IMR-90 (cell line): ENCODE measurements at regions not wholly inside any gene's neighbourhood (a gene's known extent, or its start where the extent isn't known, plus 50 kb on each side); places are given as distances from the start of the nearest gene placed in this dataset.

Experiments
- ATAC-seq: fragments of 200-7000 bp; cut with Tn5 transposase; 2 replicates; pipeline ENCODE4 v1.9.1; 2020; ENCODE audit warnings: low read depth, mild to moderate bottlenecking, moderate library complexity
- BruUV-seq: library from RNA; stranded (reverse); fragments of 400-500 nt; replicated peaks from 2 replicates; lab custom pipeline; 2021; lab: Mats Ljungman, UMichigan
- CTCF ChIA-PET: fragments of 300-600 bp; formaldehyde crosslinking; extraction: SDS; loops from one replicate; lab custom pipeline; 2021; ENCODE audit warnings: antibody characterized with exemption; lab: Yijun Ruan, JAX
- POLR2A ChIA-PET: fragments of 300-600 bp; sonication (Branson Sonifier 250); formaldehyde crosslinking; loops from one replicate; lab custom pipeline; 2022; ENCODE audit warnings: antibody characterized with exemption; ENCODE audit not compliant: unreplicated experiment; lab: Charles Lee
- DNase-seq: peaks from one replicate; pipeline ENCODE4 v3.0.0; 2013
- H2AFZ ChIP-seq: replicated peaks from 2 replicates; pipeline ENCODE3; 2013; ENCODE audit warnings: low read length, mild to moderate bottlenecking; ENCODE audit not compliant: poor library complexity
- H2AK5ac ChIP-seq: 2 replicates; pipeline ENCODE4 v1.6.1; 2013; ENCODE audit warnings: low read depth, low read length, inconsistent platforms
- H2AK9ac ChIP-seq: replicated peaks from 2 replicates; pipeline ENCODE3; 2013; ENCODE audit warnings: mild to moderate bottlenecking, low read depth, low read length, moderate library complexity; ENCODE audit not compliant: poor library complexity
- H2BK120ac ChIP-seq: 2 replicates; pipeline ENCODE4 v1.6.1; 2013; ENCODE audit warnings: low read depth, low read length, inconsistent platforms
- H2BK15ac ChIP-seq: 3 replicates; pipeline ENCODE4 v1.6.1; 2013; ENCODE audit warnings: low read depth, low read length, inconsistent platforms
- H2BK20ac ChIP-seq: 2 replicates; pipeline ENCODE4 v1.6.1; 2013; ENCODE audit warnings: low read depth, mild to moderate bottlenecking, inconsistent platforms, low read length, moderate library complexity
- H2BK5ac ChIP-seq: 2 replicates; pipeline ENCODE4 v1.6.1; 2013; ENCODE audit warnings: mild to moderate bottlenecking, low read depth, low read length, inconsistent platforms; ENCODE audit not compliant: poor library complexity, severe bottlenecking
- H3K14ac ChIP-seq: replicated peaks from 2 replicates; pipeline ENCODE4 v1.6.1; 2013; ENCODE audit warnings: low read depth, low read length, inconsistent platforms
- H3K18ac ChIP-seq: 2 replicates; pipeline ENCODE4 v1.6.1; 2013; ENCODE audit warnings: low read depth, low read length, control low read depth
- H3K23ac ChIP-seq: 2 replicates; pipeline ENCODE4 v1.6.1; 2013; ENCODE audit warnings: low read depth, low read length, inconsistent platforms
- H3K27ac ChIP-seq: 2 replicates; pipeline ENCODE4 v1.5.1; 2013; ENCODE audit warnings: mild to moderate bottlenecking, control low read depth, low read length; ENCODE audit not compliant: insufficient read depth
- H3K27me3 ChIP-seq: 2 replicates; pipeline ENCODE4 v1.6.1; 2013; ENCODE audit warnings: low read length; ENCODE audit not compliant: control insufficient read depth, insufficient read depth
- H3K36me3 ChIP-seq: 2 replicates; pipeline ENCODE4 v1.6.1; 2013; ENCODE audit warnings: low read length, mixed read lengths; ENCODE audit not compliant: control insufficient read depth, insufficient read depth
- H3K4ac ChIP-seq: 2 replicates; pipeline ENCODE4 v1.6.1; 2013; ENCODE audit warnings: low read depth, low read length, inconsistent platforms
- H3K4me1 ChIP-seq: 2 replicates; pipeline ENCODE4 v1.6.1; 2013; ENCODE audit warnings: low read length, mixed read lengths; ENCODE audit not compliant: control insufficient read depth, insufficient read depth
- H3K4me2 ChIP-seq: 2 replicates; pipeline ENCODE4 v1.6.1; 2013; ENCODE audit warnings: low read depth, mild to moderate bottlenecking, control low read depth, low read length, moderate library complexity
- H3K4me3 ChIP-seq: 2 replicates; pipeline ENCODE4 v1.5.1; 2013; ENCODE audit warnings: low read depth, mild to moderate bottlenecking, control low read depth, low read length, moderate library complexity; ENCODE audit not compliant: insufficient read depth
- H3K56ac ChIP-seq: 2 replicates; pipeline ENCODE4 v1.6.1; 2013; ENCODE audit warnings: low read length, inconsistent platforms; ENCODE audit not compliant: insufficient read depth; ENCODE audit errors: extremely low read depth
- H3K79me1 ChIP-seq, 2 experiments: 2 replicates each; pipeline ENCODE4 v1.6.1; 2013; ENCODE audit warnings: low read length in 2 of 2, inconsistent platforms in 1 of 2, low read depth in 1 of 2
- H3K9ac ChIP-seq: 2 replicates; pipeline ENCODE4 v1.6.1; 2013; ENCODE audit warnings: low read depth, low read length, control low read depth
- H3K9me1 ChIP-seq: 2 replicates; pipeline ENCODE4 v1.6.1; 2013; ENCODE audit warnings: low read length, inconsistent platforms; ENCODE audit not compliant: insufficient read depth
- H3K9me3 ChIP-seq: 2 replicates; pipeline ENCODE4 v1.6.1; 2013; ENCODE audit warnings: low read length; ENCODE audit not compliant: control insufficient read depth, insufficient read depth
- H4K20me1 ChIP-seq: 2 replicates; pipeline ENCODE4 v1.6.1; 2013; ENCODE audit warnings: low read length, inconsistent platforms; ENCODE audit not compliant: insufficient read depth
- H4K5ac ChIP-seq: 2 replicates; pipeline ENCODE4 v1.6.1; 2013; ENCODE audit warnings: mild to moderate bottlenecking, low read depth, low read length, control low read depth
- H4K8ac ChIP-seq, 2 experiments: 2 replicates each; pipeline ENCODE4 v1.6.1; 2013; ENCODE audit warnings: low read depth in 2 of 2, low read length in 2 of 2, control low read depth in 1 of 2, inconsistent platforms in 1 of 2
- H4K91ac ChIP-seq: 2 replicates; pipeline ENCODE4 v1.6.1; 2013; ENCODE audit warnings: low read depth, low read length, inconsistent platforms; ENCODE audit not compliant: insufficient read depth
- CEBPB ChIP-seq: IDR thresholded peaks from 2 replicates; pipeline ENCODE4 v1.6.1; 2012; ENCODE audit warnings: low read depth, low read length, improper control_type of control experiment
- MAFK ChIP-seq: IDR thresholded peaks from 2 replicates; pipeline ENCODE4 v1.6.1; 2012; ENCODE audit warnings: low read depth, low read length, improper control_type of control experiment
- MAZ ChIP-seq: IDR thresholded peaks from 2 replicates; pipeline ENCODE4 v1.6.1; 2012; ENCODE audit warnings: low read depth, mild to moderate bottlenecking, low read length, improper control_type of control experiment, moderate library complexity, borderline replicate concordance
- MXI1 ChIP-seq: IDR thresholded peaks from 2 replicates; pipeline ENCODE4 v1.6.1; 2012; ENCODE audit warnings: low read depth, mild to moderate bottlenecking, low read length, moderate library complexity, borderline replicate concordance
- NFE2L2 ChIP-seq: fragments of 150-350 bp; IDR thresholded peaks from 2 replicates; pipeline ENCODE4 v1.6.1; 2016; ENCODE audit warnings: low read depth, mild to moderate bottlenecking, low read length
- POLR2A ChIP-seq: IDR thresholded peaks from 2 replicates; pipeline ENCODE4 v1.6.1; 2012; ENCODE audit warnings: mild to moderate bottlenecking, low read depth, low read length
- RAD21 ChIP-seq: IDR thresholded peaks from 2 replicates; pipeline ENCODE4 v1.6.1; 2012; ENCODE audit warnings: low read length, improper control_type of control experiment
- RCOR1 ChIP-seq: IDR thresholded peaks from 2 replicates; pipeline ENCODE4 v1.6.1; 2012; ENCODE audit warnings: mild to moderate bottlenecking, low read length, improper control_type of control experiment; ENCODE audit not compliant: insufficient replicate concordance
- SMC3 ChIP-seq: fragments of 150-350 bp; IDR thresholded peaks from 2 replicates; pipeline ENCODE4 v1.6.1; 2016; ENCODE audit warnings: low read depth, mild to moderate bottlenecking, antibody characterized with exemption, low read length, moderate library complexity
- dilution Hi-C: fragments of 300-500 bp; cut with HindIII; formaldehyde crosslinking; loops from one replicate; pipeline ENCODE4 v1.14.3; 2018; ENCODE audit warnings: low sequenced_read_pairs; ENCODE audit not compliant: unreplicated experiment
- in situ Hi-C: fragments of 300-500 bp; cut with MboI; formaldehyde crosslinking; loops from 3 replicates; pipeline ENCODE4 v1.14.3; 2019; ENCODE audit warnings: low sequenced_read_pairs, inconsistent platforms, mixed read lengths
- intact Hi-C: fragments of 100-400 bp; cut with micrococcal nuclease; formaldehyde crosslinking; loops from 2 replicates; pipeline ENCODE4 v1.10.0; 2022

- no peak overlapping the region for H4K91ac ChIP-seq
- no peaks in the 10 kb centered on the region for H3K79me1 ChIP-seq
- ATAC-seq: peak; percentile 93
- no peaks in the 10 kb centered on the region for H3K9me1 ChIP-seq
- H3K14ac ChIP-seq: no peak overlapping the region
- H4K20me1 ChIP-seq: no peaks in the 10 kb centered on the region
- H3K4me1 ChIP-seq: peaks cover 1% of the 10 kb centered on the region; the same call in 1 of the 2 replicates
- H3K9ac ChIP-seq: no peak overlapping the region
- H3K27me3 ChIP-seq: no peaks in the 10 kb centered on the region
- BruUV-seq: no TSS peak
- H2BK120ac ChIP-seq: no peak overlapping the region
- H3K27ac ChIP-seq: peak overlapping the region; percentile 55; the same call in 1 of the 2 replicates
- H3K36me3 ChIP-seq: no peaks in the 10 kb centered on the region
- no peak overlapping the region for H2BK15ac ChIP-seq
- no peak overlapping the region for H4K5ac ChIP-seq
- H3K9me3 ChIP-seq: no peaks in the 10 kb centered on the region
- peak; percentile 29 for DNase-seq
- no peak overlapping the region for H3K4me3 ChIP-seq
- no peak overlapping the region for H3K23ac ChIP-seq
- no peak overlapping the region for H2AFZ ChIP-seq
- ChIA-PET POLR2A (interaction anchor here (1.0 kb wide), 1 partner anchor 50 kb away, joined by 4 read pairs; the partner anchor contains the start of gene RWDD3), CTCF (no interaction called here)
- H2BK20ac ChIP-seq: no peak overlapping the region
- no peak overlapping the region for H3K4me2 ChIP-seq
- intact Hi-C loops (no loop called here), dilution Hi-C loops (no loop called here), in situ Hi-C loops (no loop called here)
- H3K18ac ChIP-seq: no peak overlapping the region
- H2BK5ac ChIP-seq: no peak overlapping the region
- H2AK5ac ChIP-seq: no peak overlapping the region
- no peak overlapping the region for H4K8ac ChIP-seq
- TF ChIP-seq CEBPB (no peak), MAFK (no peak), SMC3 (no peak), MXI1 (no peak), RCOR1 (no peak), RAD21 (no peak), MAZ (no peak), NFE2L2 (no peak), POLR2A (no peak)
- H2AK9ac ChIP-seq: no peak overlapping the region
- H3K4ac ChIP-seq: no peak overlapping the region
- H3K56ac ChIP-seq: no peak overlapping the region
Observed at GRCh38 chr1:95183952-95184351, 50.1 kb upstream of the RWDD3 start.
